HG02759 (cell line): ENCODE measurements at regions not wholly inside any gene's neighbourhood (a gene's known extent, or its start where the extent isn't known, plus 50 kb on each side); places are given as distances from the start of the nearest gene placed in this dataset.

Source experiments
- ATAC-seq: cut with Tn5 transposase; IDR thresholded peaks from one replicate; pipeline ENCODE4 v1.9.1; 2021; ENCODE audit warnings: mild to moderate bottlenecking, moderate library complexity; ENCODE audit not compliant: unreplicated experiment

- ATAC-seq, result no peak
These were observed 570.1 kb downstream of the PLCL1 start for GRCh38 chr2:198374375-198375082.

GRCh38 chr2:198371921-198372543, 567.6 kb downstream of the PLCL1 start:
- peak; percentile 98 for ATAC-seq

- ATAC-seq, result no peak
These were observed 566.9 kb downstream of the PLCL1 start for GRCh38 chr2:198371329-198371728.

- ATAC-seq, result no peak
These were observed 563.7 kb downstream of the PLCL1 start for GRCh38 chr2:198368089-198368488.

- ATAC-seq, result no peak
These were observed 558.3 kb downstream of the PLCL1 start for GRCh38 chr2:198362740-198363139.

- no peak for ATAC-seq
These were observed 554.9 kb downstream of the PLCL1 start for GRCh38 chr2:198359308-198359707.

GRCh38 chr2:198356157-198356556, 551.8 kb downstream of the PLCL1 start:
- ATAC-seq, result no peak

- no peak for ATAC-seq
These were observed 547.3 kb downstream of the PLCL1 start for GRCh38 chr2:198351647-198352046.

GRCh38 chr2:198347946-198348345, 543.6 kb downstream of the PLCL1 start:
- no peak for ATAC-seq

- ATAC-seq, result no peak
These were observed 543.0 kb downstream of the PLCL1 start for GRCh38 chr2:198347349-198347748.

GRCh38 chr2:198343471-198343870, 539.1 kb downstream of the PLCL1 start:
- no peak for ATAC-seq

GRCh38 chr2:198340846-198341245, 536.5 kb downstream of the PLCL1 start:
- ATAC-seq, result no peak

GRCh38 chr2:198339116-198339515, 534.7 kb downstream of the PLCL1 start:
- no peak for ATAC-seq

- no peak for ATAC-seq
These were observed 533.0 kb downstream of the PLCL1 start for GRCh38 chr2:198337368-198337767.

GRCh38 chr2:198328454-198328853, 524.1 kb downstream of the PLCL1 start:
- no peak for ATAC-seq

GRCh38 chr2:198327526-198327925, 523.1 kb downstream of the PLCL1 start:
- ATAC-seq, result no peak

GRCh38 chr2:198326431-198326830, 522.0 kb downstream of the PLCL1 start:
- ATAC-seq, result no peak

GRCh38 chr2:198325359-198325758, 521.0 kb downstream of the PLCL1 start:
- ATAC-seq, result no peak

GRCh38 chr2:198324071-198324470, 519.7 kb downstream of the PLCL1 start:
- no peak for ATAC-seq

GRCh38 chr2:198322275-198322674, 517.9 kb downstream of the PLCL1 start:
- no peak for ATAC-seq

GRCh38 chr2:198321522-198322088, 517.2 kb downstream of the PLCL1 start:
- ATAC-seq, result no peak

GRCh38 chr2:198316852-198317396, 512.5 kb downstream of the PLCL1 start:
- ATAC-seq, result no peak
